ENCODE measurements at regions not wholly inside any gene's neighbourhood (a gene's known extent, or its start where the extent isn't known, plus 50 kb on each side); places are given as distances from the start of the nearest gene placed in this dataset.

GRCh38 chr4:140252742-140253555 is 99.0 kb upstream of the MAML3 start:
- peak in 10 of 11 donors; percentile 61 to 80 (median 77) for DNase-seq (ENCODE audit: extremely low read depth in 1 of 11, low read depth in 9 of 11, low spot score in 4 of 11)

- no peak for DNase-seq (ENCODE audit: extremely low read depth in 1 of 11, low read depth in 9 of 11, low spot score in 4 of 11)
Measured at GRCh38 chr4:140252141-140252741, 98.3 kb upstream of the MAML3 start.

GRCh38 chr4:140251571-140251970 is 97.6 kb upstream of the MAML3 start:
- DNase-seq (ENCODE audit: extremely low read depth in 1 of 11, low read depth in 9 of 11, low spot score in 4 of 11): no peak

GRCh38 chr4:140250989-140251552 is 97.1 kb upstream of the MAML3 start:
- DNase-seq (ENCODE audit: extremely low read depth in 1 of 11, low read depth in 9 of 11, low spot score in 4 of 11): no peak

- DNase-seq (ENCODE audit: extremely low read depth in 1 of 11, low read depth in 9 of 11, low spot score in 4 of 11): no peak
Measured at GRCh38 chr4:140249351-140249750, 95.4 kb upstream of the MAML3 start.

GRCh38 chr4:140247237-140247636 is 93.3 kb upstream of the MAML3 start:
- no peak for DNase-seq (ENCODE audit: extremely low read depth in 1 of 11, low read depth in 9 of 11, low spot score in 4 of 11)

- no peak for DNase-seq (ENCODE audit: extremely low read depth in 1 of 11, low read depth in 9 of 11, low spot score in 4 of 11)
Measured at GRCh38 chr4:140246216-140246615, 92.2 kb upstream of the MAML3 start.

GRCh38 chr4:140244328-140244727 is 90.3 kb upstream of the MAML3 start:
- DNase-seq (ENCODE audit: extremely low read depth in 1 of 11, low read depth in 9 of 11, low spot score in 4 of 11): no peak

GRCh38 chr4:140243278-140243753 is 89.3 kb upstream of the MAML3 start:
- peak in 3 of 11 donors; percentile 39 to 69 (median 49) for DNase-seq (ENCODE audit: extremely low read depth in 1 of 11, low read depth in 9 of 11, low spot score in 4 of 11)

- DNase-seq (ENCODE audit: extremely low read depth in 1 of 11, low read depth in 9 of 11, low spot score in 4 of 11): no peak
Measured at GRCh38 chr4:140242357-140243277, 88.6 kb upstream of the MAML3 start.

GRCh38 chr4:140240237-140240636 is 86.3 kb upstream of the MAML3 start:
- peak in 1 of 11 donors; percentile 29 for DNase-seq (ENCODE audit: extremely low read depth in 1 of 11, low read depth in 9 of 11, low spot score in 4 of 11)

- DNase-seq (ENCODE audit: extremely low read depth in 1 of 11, low read depth in 9 of 11, low spot score in 4 of 11): no peak
Measured at GRCh38 chr4:140239311-140239710, 85.3 kb upstream of the MAML3 start.

- no peak for DNase-seq (ENCODE audit: extremely low read depth in 1 of 11, low read depth in 9 of 11, low spot score in 4 of 11)
Measured at GRCh38 chr4:140238351-140239056, 84.5 kb upstream of the MAML3 start.

GRCh38 chr4:140237616-140238350 is 83.8 kb upstream of the MAML3 start:
- peak in 4 of 11 donors; percentile 35 to 65 (median 52) for DNase-seq (ENCODE audit: extremely low read depth in 1 of 11, low read depth in 9 of 11, low spot score in 4 of 11)

GRCh38 chr4:140236654-140237169 is 82.7 kb upstream of the MAML3 start:
- no peak for DNase-seq (ENCODE audit: extremely low read depth in 1 of 11, low read depth in 9 of 11, low spot score in 4 of 11)

GRCh38 chr4:140234697-140235060 is 80.7 kb upstream of the MAML3 start:
- no peak for DNase-seq (ENCODE audit: extremely low read depth in 1 of 11, low read depth in 9 of 11, low spot score in 4 of 11)

- DNase-seq (ENCODE audit: extremely low read depth in 1 of 11, low read depth in 9 of 11, low spot score in 4 of 11): no peak
Measured at GRCh38 chr4:140233791-140234696, 80.1 kb upstream of the MAML3 start.

Measured in renal cortex interstitium (tissue), 11 donors.